ENCODE measurements at regions not wholly inside any gene's neighbourhood (a gene's known extent, or its start where the extent isn't known, plus 50 kb on each side); places are given as distances from the start of the nearest gene placed in this dataset.

GRCh38 chr5:135214897-135215616 lies 181.0 kb upstream of the PITX1 start:
- Mint-ChIP-seq H3K4me1 (ENCODE audit: low read depth) (no peaks in the 10 kb centered on the region), H3K27ac (no peak overlapping the region), H3K4me3 (no peak overlapping the region), H3K27me3 (peaks cover 2% of the 10 kb centered on the region), H3K36me3 (ENCODE audit: low read depth) (no peaks in the 10 kb centered on the region), H3K9me3 (no peaks in the 10 kb centered on the region)
- POLR2A ChIA-PET, result no interaction called here
- DNase-seq (no peak), ATAC-seq (no peak)
- intact Hi-C loops (cut with micrococcal nuclease), result no loop called here
- no peak for TF ChIP-seq CTCF (IDR thresholded peaks at IDR 0.05)
- CTCF ChIA-PET, result no interaction called here

- no peak for DNase-seq
These were observed 179.6 kb upstream of the PITX1 start for GRCh38 chr5:135213466-135214239.

GRCh38 chr5:135213027-135213386 lies 179.0 kb upstream of the PITX1 start:
- no peaks in the 10 kb centered on the region for H3K4me1 Mint-ChIP-seq (ENCODE audit: low read depth)
- no peak for TF ChIP-seq CTCF (IDR thresholded peaks at IDR 0.05)
- H3K36me3 Mint-ChIP-seq (ENCODE audit: low read depth), result no peaks in the 10 kb centered on the region
- ChIA-PET CTCF (no interaction called here), POLR2A (no interaction called here)
- H3K9me3 Mint-ChIP-seq, result no peaks in the 10 kb centered on the region
- ATAC-seq (no peak), DNase-seq (no peak)
- no peak overlapping the region for H3K27ac Mint-ChIP-seq
- H3K4me3 Mint-ChIP-seq, result no peak overlapping the region
- peaks cover 2% of the 10 kb centered on the region for H3K27me3 Mint-ChIP-seq
- intact Hi-C loops (cut with micrococcal nuclease), result no loop called here

More at GRCh38 chr5:135213466-135214239, 179.6 kb upstream of the PITX1 start:
- Mint-ChIP-seq H3K36me3 (ENCODE audit: low read depth) (no peaks in the 10 kb centered on the region), H3K4me3 (no peak overlapping the region), H3K27me3 (peaks cover 2% of the 10 kb centered on the region), H3K4me1 (ENCODE audit: low read depth) (no peaks in the 10 kb centered on the region), H3K9me3 (no peaks in the 10 kb centered on the region), H3K27ac (no peak overlapping the region)
- CTCF ChIA-PET, result interaction anchor here (1.1 kb wide), 1 partner anchor 244 kb away, joined by 3 read pairs; no protein-coding TSS in a partner anchor
- POLR2A ChIA-PET, result no interaction called here
- ATAC-seq, result no peak
- TF ChIP-seq CTCF (IDR thresholded peaks at IDR 0.05), result no peak
- intact Hi-C loops (cut with micrococcal nuclease), result no loop called here

GRCh38 chr5:135212361-135213026 lies 178.5 kb upstream of the PITX1 start:
- CTCF ChIA-PET, result interaction anchor here (1.5 kb wide), 1 partner anchor 11 kb away, joined by 3 read pairs; no protein-coding TSS in a partner anchor
- intact Hi-C loops (cut with micrococcal nuclease), result no loop called here
- TF ChIP-seq CTCF (IDR thresholded peaks at IDR 0.05), result no peak
- Mint-ChIP-seq H3K4me3 (no peak overlapping the region), H3K27me3 (peaks cover 2% of the 10 kb centered on the region), H3K36me3 (ENCODE audit: low read depth) (no peaks in the 10 kb centered on the region), H3K9me3 (no peaks in the 10 kb centered on the region), H3K4me1 (ENCODE audit: low read depth) (no peaks in the 10 kb centered on the region), H3K27ac (no peak overlapping the region)
- DNase-seq (no peak), ATAC-seq (no peak)
- POLR2A ChIA-PET, result no interaction called here
